PC-3 (cell line): ENCODE measurements at regions not wholly inside any gene's neighbourhood (a gene's known extent, or its start where the extent isn't known, plus 50 kb on each side); places are given as distances from the start of the nearest gene placed in this dataset.

Source experiments
- ATAC-seq: fragments of 200-7000 bp; cut with Tn5 transposase; 2 replicates; pipeline ENCODE4 v1.9.1; 2020; ENCODE audit warnings: mild to moderate bottlenecking, moderate library complexity
- BruUV-seq: library from RNA; stranded (reverse); fragments of 400-500 nt; replicated peaks from 2 replicates; lab custom pipeline; 2021; lab: Mats Ljungman, UMichigan
- CTCF ChIA-PET: fragments of 300-600 bp; sonication (Branson Sonifier 250); formaldehyde crosslinking; loops from one replicate; lab custom pipeline; 2022; ENCODE audit warnings: antibody characterized with exemption; lab: Charles Lee
- POLR2A ChIA-PET: fragments of 300-600 bp; sonication (Branson Sonifier 250); formaldehyde crosslinking; loops from one replicate; lab custom pipeline; 2022; ENCODE audit warnings: antibody characterized with exemption; ENCODE audit not compliant: unreplicated experiment; lab: Charles Lee
- DNase-seq: peaks from one replicate; pipeline ENCODE4 v3.0.0-alpha.2; 2015
- H2AFZ ChIP-seq: fragments of 300-600 bp; sonication (generic); 2 replicates; pipeline ENCODE4 v1.6.0; 2016; ENCODE audit warnings: antibody characterized with exemption, low read length
- H3F3A ChIP-seq: fragments of 300-600 bp; sonication (generic); one replicate; pipeline ENCODE4 v1.6.0; 2017; ENCODE audit warnings: antibody characterized with exemption, low read length, control low read depth, mild to moderate bottlenecking; ENCODE audit not compliant: unreplicated experiment
- H3K27ac ChIP-seq: fragments of 300-600 bp; sonication (generic); 2 replicates; pipeline ENCODE4 v1.5.1; 2016; ENCODE audit warnings: mild to moderate bottlenecking, low read length
- H3K27me3 ChIP-seq: fragments of 300-600 bp; sonication (generic); 2 replicates; pipeline ENCODE4 v1.6.1; 2016; ENCODE audit warnings: low read length, mixed read lengths
- H3K36me3 ChIP-seq: fragments of 300-600 bp; sonication (generic); 2 replicates; pipeline ENCODE4 v1.6.1; 2016; ENCODE audit warnings: low read depth, mixed run types, low read length, mixed read lengths
- H3K4me1 ChIP-seq: fragments of 300-600 bp; sonication (generic); 2 replicates; pipeline ENCODE4 v1.5.1; 2016; ENCODE audit warnings: low read length; ENCODE audit not compliant: insufficient read depth
- H3K4me2 ChIP-seq: fragments of 300-600 bp; sonication (generic); 2 replicates; pipeline ENCODE4 v1.6.0; 2016; ENCODE audit warnings: low read length
- H3K4me3 ChIP-seq: fragments of 300-600 bp; sonication (generic); 2 replicates; pipeline ENCODE4 v1.5.1; 2016; ENCODE audit warnings: mild to moderate bottlenecking, low read length, mixed read lengths
- H3K79me2 ChIP-seq: fragments of 300-600 bp; sonication (generic); 2 replicates; pipeline ENCODE4 v1.6.1; 2017; ENCODE audit warnings: low read length, mixed read lengths
- H3K9ac ChIP-seq: fragments of 300-600 bp; sonication (generic); 2 replicates; pipeline ENCODE4 v1.6.0; 2016; ENCODE audit warnings: mild to moderate bottlenecking, low read length
- H3K9me2 ChIP-seq: fragments of 300-600 bp; sonication (generic); replicated peaks from 2 replicates; pipeline ENCODE4 v1.6.1; 2016; ENCODE audit warnings: mixed run types, low read length, mixed read lengths
- H3K9me3 ChIP-seq: fragments of 300-600 bp; sonication (generic); 2 replicates; pipeline ENCODE4 v1.6.1; 2016; ENCODE audit warnings: low read length, mixed read lengths
- H4K20me1 ChIP-seq: fragments of 300-600 bp; sonication (generic); 2 replicates; pipeline ENCODE4 v1.6.1; 2016; ENCODE audit warnings: low read length, mixed read lengths
- CTCF ChIP-seq: fragments of 300-600 bp; sonication (generic); conservative IDR thresholded peaks from 2 replicates; pipeline ENCODE4 v1.5.1; 2017; ENCODE audit warnings: antibody characterized with exemption, low read depth, mild to moderate bottlenecking, low read length
- EZH2 ChIP-seq: fragments of 300-600 bp; sonication (generic); IDR thresholded peaks from one replicate; pipeline ENCODE4 v1.6.1; 2017; ENCODE audit warnings: antibody characterized with exemption, mild to moderate bottlenecking, low read length; ENCODE audit not compliant: unreplicated experiment
- EZH2phosphoT487 ChIP-seq: fragments of 300-600 bp; sonication (generic); IDR thresholded peaks from 2 replicates; pipeline ENCODE4 v1.6.1; 2018; ENCODE audit warnings: mild to moderate bottlenecking, antibody characterized with exemption, low read length, borderline replicate concordance
- intact Hi-C: fragments of 100-400 bp; cut with micrococcal nuclease; formaldehyde crosslinking; loops from 2 replicates; pipeline ENCODE4 v1.9.0; 2023

GRCh38 chr1:198072177-198072576 is 84.6 kb upstream of the NEK7 start:
- no TSS peak for BruUV-seq
- DNase-seq = peak; percentile 42
- CTCF ChIA-PET = no interaction called here

GRCh38 chr1:198075296-198075695 is 81.5 kb upstream of the NEK7 start:
- Histone ChIP-seq H3K4me1 (no peaks in the 10 kb centered on the region), H4K20me1 (no peaks in the 10 kb centered on the region), H3F3A (no peaks in the 10 kb centered on the region), H3K4me3 (no peak overlapping the region), H3K36me3 (no peaks in the 10 kb centered on the region), H3K4me2 (no peak overlapping the region), H3K9me3 (no peaks in the 10 kb centered on the region), H3K27ac (no peak overlapping the region), H3K79me2 (no peaks in the 10 kb centered on the region), H2AFZ (no peak overlapping the region), H3K9ac (no peak overlapping the region), H3K27me3 (no peaks in the 10 kb centered on the region), H3K9me2 (no peaks in the 10 kb centered on the region)
- POLR2A ChIA-PET = no interaction called here
- ATAC-seq (no peak), DNase-seq (no peak)
- CTCF ChIA-PET = no interaction called here
- BruUV-seq = no TSS peak
- intact Hi-C loops = no loop called here
- no peak for TF ChIP-seq EZH2phosphoT487

More at GRCh38 chr1:198072177-198072576, 84.6 kb upstream of the NEK7 start:
- H3K9me3 ChIP-seq = no peaks in the 10 kb centered on the region
- no peaks in the 10 kb centered on the region for H3K9me2 ChIP-seq
- no peaks in the 10 kb centered on the region for H3F3A ChIP-seq
- H3K27ac ChIP-seq = no peak overlapping the region
- H3K9ac ChIP-seq = no peak overlapping the region
- no peaks in the 10 kb centered on the region for H3K79me2 ChIP-seq
- no peaks in the 10 kb centered on the region for H3K4me1 ChIP-seq
- H3K4me2 ChIP-seq = no peak overlapping the region
- H3K36me3 ChIP-seq = no peaks in the 10 kb centered on the region
- H2AFZ ChIP-seq = no peak overlapping the region
- H4K20me1 ChIP-seq = no peaks in the 10 kb centered on the region
- intact Hi-C loops = no loop called here
- H3K27me3 ChIP-seq = no peaks in the 10 kb centered on the region
- peak; percentile 42; the same call in 1 of the 2 replicates for ATAC-seq
- TF ChIP-seq EZH2 (no peak), CTCF (peak; percentile 52; the same call in 1 of the 2 replicates)
- POLR2A ChIA-PET = no interaction called here
- H3K4me3 ChIP-seq = no peak overlapping the region

- no peaks in the 10 kb centered on the region for H3F3A ChIP-seq
- H3K9me3 ChIP-seq = no peaks in the 10 kb centered on the region
- intact Hi-C loops = no loop called here
- no peaks in the 10 kb centered on the region for H3K4me1 ChIP-seq
- ATAC-seq = no peak
- no peaks in the 10 kb centered on the region for H3K36me3 ChIP-seq
- H3K9me2 ChIP-seq = no peaks in the 10 kb centered on the region
- H3K27ac ChIP-seq = no peak overlapping the region
- no peaks in the 10 kb centered on the region for H4K20me1 ChIP-seq
- H3K9ac ChIP-seq = no peak overlapping the region
- BruUV-seq = no TSS peak
- ChIA-PET POLR2A (no interaction called here), CTCF (interaction anchor here (0.6 kb wide), 1 partner anchor 9 kb away, joined by 6 read pairs; no protein-coding TSS in a partner anchor)
- no peak overlapping the region for H2AFZ ChIP-seq
- no peaks in the 10 kb centered on the region for H3K79me2 ChIP-seq
- TF ChIP-seq CTCF = no peak
- no peak for TF ChIP-seq EZH2phosphoT487
- TF ChIP-seq EZH2 = no peak
- H3K27me3 ChIP-seq = no peaks in the 10 kb centered on the region
- no peak for DNase-seq
- no peak overlapping the region for H3K4me2 ChIP-seq
- no peak overlapping the region for H3K4me3 ChIP-seq
Measured at GRCh38 chr1:198079432-198079951, 77.3 kb upstream of the NEK7 start.
